ENCODE measurements at regions not wholly inside any gene's neighbourhood (a gene's known extent, or its start where the extent isn't known, plus 50 kb on each side); places are given as distances from the start of the nearest gene placed in this dataset.

DNA sequence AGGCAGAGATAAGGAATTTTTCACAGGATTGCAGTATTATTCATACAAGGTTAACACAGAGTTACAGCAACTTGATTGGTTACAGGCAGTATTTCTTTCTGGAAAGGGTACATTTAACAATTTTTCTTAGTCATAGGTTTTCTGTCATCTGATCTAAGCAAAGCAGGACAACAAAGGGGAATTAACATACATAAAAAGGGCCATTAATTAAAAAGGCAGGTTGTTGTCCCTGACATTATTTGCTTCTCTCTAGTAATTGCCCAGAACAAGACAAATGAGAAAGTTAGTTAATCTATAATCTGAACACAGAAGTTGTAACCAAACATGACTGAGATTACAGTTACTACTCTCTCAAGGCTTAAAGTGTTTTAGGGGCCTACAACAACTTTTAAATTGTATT lies 291.4 kb upstream of the LRRTM4 start:
- no peak overlapping the region for H3K4me3 ChIP-seq
- intact Hi-C loops (cut with DNase I; ENCODE audit: low total_unique reads): no loop called here
- no peaks in the 10 kb centered on the region for H3K27me3 ChIP-seq
- no peaks in the 10 kb centered on the region for H3K4me1 ChIP-seq
- no peaks in the 10 kb centered on the region for H3K9me3 ChIP-seq
- H3K36me3 ChIP-seq (ENCODE audit: low read depth, missing control alignments): no peaks in the 10 kb centered on the region
- TF ChIP-seq POLR2A (IDR thresholded peaks at IDR 0.05): no peak
- TF ChIP-seq, protein P1, sequence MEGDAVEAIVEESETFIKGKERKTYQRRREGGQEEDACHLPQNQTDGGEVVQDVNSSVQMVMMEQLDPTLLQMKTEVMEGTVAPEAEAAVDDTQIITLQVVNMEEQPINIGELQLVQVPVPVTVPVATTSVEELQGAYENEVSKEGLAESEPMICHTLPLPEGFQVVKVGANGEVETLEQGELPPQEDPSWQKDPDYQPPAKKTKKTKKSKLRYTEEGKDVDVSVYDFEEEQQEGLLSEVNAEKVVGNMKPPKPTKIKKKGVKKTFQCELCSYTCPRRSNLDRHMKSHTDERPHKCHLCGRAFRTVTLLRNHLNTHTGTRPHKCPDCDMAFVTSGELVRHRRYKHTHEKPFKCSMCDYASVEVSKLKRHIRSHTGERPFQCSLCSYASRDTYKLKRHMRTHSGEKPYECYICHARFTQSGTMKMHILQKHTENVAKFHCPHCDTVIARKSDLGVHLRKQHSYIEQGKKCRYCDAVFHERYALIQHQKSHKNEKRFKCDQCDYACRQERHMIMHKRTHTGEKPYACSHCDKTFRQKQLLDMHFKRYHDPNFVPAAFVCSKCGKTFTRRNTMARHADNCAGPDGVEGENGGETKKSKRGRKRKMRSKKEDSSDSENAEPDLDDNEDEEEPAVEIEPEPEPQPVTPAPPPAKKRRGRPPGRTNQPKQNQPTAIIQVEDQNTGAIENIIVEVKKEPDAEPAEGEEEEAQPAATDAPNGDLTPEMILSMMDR (IDR thresholded peaks at IDR 0.05): no peak
- no peak overlapping the region for H3K27ac ChIP-seq
- DNase-seq: no peak

DNA sequence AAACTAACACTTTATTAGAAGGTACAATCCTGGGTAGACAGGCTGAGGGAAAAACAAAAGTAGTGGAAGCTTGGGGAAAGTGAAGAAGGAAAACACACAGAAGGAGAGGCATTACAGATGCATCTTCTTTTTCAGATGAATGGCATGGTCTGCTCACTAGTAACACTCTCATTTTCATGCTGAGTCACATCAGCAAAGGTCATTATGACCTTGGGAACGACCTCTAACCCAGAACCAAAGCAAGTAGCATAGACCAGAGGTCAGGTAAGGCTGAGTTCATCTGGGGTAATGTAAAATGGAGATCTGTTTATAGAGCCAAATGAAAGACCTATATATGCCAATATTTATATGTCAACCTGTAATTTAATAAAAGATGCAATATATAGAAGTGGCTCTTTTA lies 294.4 kb upstream of the LRRTM4 start:
- H3K4me1 ChIP-seq: no peaks in the 10 kb centered on the region
- no peak overlapping the region for H3K4me3 ChIP-seq
- H3K36me3 ChIP-seq (ENCODE audit: low read depth, missing control alignments): no peaks in the 10 kb centered on the region
- intact Hi-C loops (cut with DNase I; ENCODE audit: low total_unique reads): no loop called here
- no peak for DNase-seq
- TF ChIP-seq, protein P1 (IDR thresholded peaks at IDR 0.05): no peak
- no peak for TF ChIP-seq POLR2A (IDR thresholded peaks at IDR 0.05)
- no peaks in the 10 kb centered on the region for H3K9me3 ChIP-seq
- WGBS, 2 donors: 47 to 52% methylated on average over 1 of the region's 1 CpG
- H3K27ac ChIP-seq: no peak overlapping the region
- no peaks in the 10 kb centered on the region for H3K27me3 ChIP-seq

DNA sequence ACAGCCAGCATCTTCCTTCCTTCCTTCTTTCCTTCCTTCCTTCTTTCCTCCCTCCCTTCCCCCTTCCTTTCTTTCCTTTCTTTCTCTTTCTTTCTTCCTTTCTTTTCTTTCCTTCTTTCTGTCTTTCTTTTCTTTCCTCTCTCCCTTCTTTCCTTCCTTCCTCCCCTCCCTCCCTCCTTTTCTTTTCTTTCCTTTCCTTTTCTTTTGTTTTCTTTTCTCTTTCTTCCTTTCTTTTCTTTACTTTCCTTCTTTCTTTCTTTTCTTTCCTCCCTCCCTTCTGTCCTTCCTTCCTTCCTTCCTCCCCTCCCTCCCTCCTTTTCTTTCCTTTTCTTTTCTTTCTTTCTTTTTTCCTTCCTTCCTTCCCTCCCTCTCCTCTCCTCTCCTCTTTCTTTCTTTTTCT lies 296.0 kb upstream of the LRRTM4 start:
- Histone ChIP-seq H3K27ac (no peak overlapping the region), H3K9me3 (no peaks in the 10 kb centered on the region), H3K4me3 (no peak overlapping the region), H3K36me3 (ENCODE audit: low read depth, missing control alignments) (no peaks in the 10 kb centered on the region), H3K4me1 (no peaks in the 10 kb centered on the region), H3K27me3 (no peaks in the 10 kb centered on the region)
- intact Hi-C loops (cut with DNase I; ENCODE audit: low total_unique reads): no loop called here
- TF ChIP-seq, protein P1 (IDR thresholded peaks at IDR 0.05): no peak
- no peak for DNase-seq

DNA sequence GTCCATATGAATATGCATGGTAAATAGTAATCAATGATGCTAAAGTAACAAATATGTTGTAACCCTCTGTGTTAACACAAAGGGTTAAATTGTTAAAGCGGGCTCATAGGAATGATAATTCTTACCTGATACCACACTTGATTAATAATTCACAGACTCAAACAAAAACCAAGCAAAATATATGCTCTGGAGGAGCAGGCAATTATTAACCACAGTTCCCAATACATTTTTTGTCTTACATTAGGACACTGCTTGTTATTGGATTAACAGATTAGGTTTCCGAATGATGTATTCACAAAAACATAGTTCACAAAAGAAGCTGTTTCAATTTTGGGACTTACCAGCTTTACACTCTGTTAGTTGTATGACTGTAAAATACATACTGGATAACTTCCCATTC lies 300.9 kb upstream of the LRRTM4 start:
- H3K9me3 ChIP-seq: no peaks in the 10 kb centered on the region
- H3K36me3 ChIP-seq (ENCODE audit: low read depth, missing control alignments): no peaks in the 10 kb centered on the region
- no peak overlapping the region for H3K27ac ChIP-seq
- 81 to 93% methylated on average over 2 of the region's 2 CpGs for WGBS, 2 donors
- intact Hi-C loops (cut with DNase I; ENCODE audit: low total_unique reads): no loop called here
- TF ChIP-seq, protein P1 (IDR thresholded peaks at IDR 0.05): no peak
- no peak for TF ChIP-seq POLR2A (IDR thresholded peaks at IDR 0.05)
- H3K4me3 ChIP-seq: no peak overlapping the region
- H3K4me1 ChIP-seq: no peaks in the 10 kb centered on the region
- no peaks in the 10 kb centered on the region for H3K27me3 ChIP-seq
- no peak for DNase-seq

DNA sequence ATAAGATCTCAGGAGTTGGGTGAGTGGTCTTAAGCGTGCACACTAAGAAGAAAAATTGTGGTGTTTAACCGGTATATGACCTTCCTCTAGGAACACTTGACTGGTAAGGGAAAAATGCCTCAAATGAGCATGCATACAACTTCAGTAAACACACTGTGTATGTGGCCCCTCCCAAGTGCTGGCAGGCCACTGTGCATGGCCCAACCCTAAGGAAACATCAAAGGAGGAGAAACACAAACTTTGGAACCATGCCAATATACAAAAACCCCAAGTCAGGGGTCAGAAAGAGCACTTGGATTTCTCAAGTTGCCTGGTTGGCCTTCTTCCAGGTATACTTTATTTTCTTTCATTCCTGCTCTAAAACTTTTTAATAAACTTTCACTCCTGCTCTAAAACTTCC lies 308.9 kb upstream of the LRRTM4 start:
- intact Hi-C loops (cut with DNase I; ENCODE audit: low total_unique reads): no loop called here
- H3K27me3 ChIP-seq: no peaks in the 10 kb centered on the region
- no peak for DNase-seq
- no peaks in the 10 kb centered on the region for H3K4me1 ChIP-seq
- WGBS, 2 donors: 88 to 97% methylated on average over 2 of the region's 2 CpGs
- TF ChIP-seq, protein P1 (IDR thresholded peaks at IDR 0.05): no peak
- no peak for TF ChIP-seq POLR2A (IDR thresholded peaks at IDR 0.05)
- no peaks in the 10 kb centered on the region for H3K36me3 ChIP-seq (ENCODE audit: low read depth, missing control alignments)
- no peaks in the 10 kb centered on the region for H3K9me3 ChIP-seq
- no peak overlapping the region for H3K4me3 ChIP-seq
- no peak overlapping the region for H3K27ac ChIP-seq

Data from testis (tissue), 2 donors.